Skeletal muscle satellite cell (primary cell): ENCODE measurements at regions not wholly inside any gene's neighbourhood (a gene's known extent, or its start where the extent isn't known, plus 50 kb on each side); places are given as distances from the start of the nearest gene placed in this dataset.

Experiments
- H3K27me3 ChIP-seq: 2 replicates; pipeline ENCODE4 v1.7.0; 2013; ENCODE audit warnings: low read length; ENCODE audit not compliant: control insufficient read depth, insufficient read depth
- H3K36me3 ChIP-seq: 2 replicates; pipeline ENCODE4 v1.7.0; 2013; ENCODE audit warnings: mild to moderate bottlenecking, control low read depth, low read length; ENCODE audit not compliant: insufficient read depth
- H3K4me1 ChIP-seq: 2 replicates; pipeline ENCODE4 v1.7.0; 2013; ENCODE audit warnings: low read length; ENCODE audit not compliant: control insufficient read depth, insufficient read depth
- H3K4me2 ChIP-seq: 2 replicates; pipeline ENCODE4 v1.7.0; 2013; ENCODE audit warnings: mild to moderate bottlenecking, low read length
- H3K4me3 ChIP-seq: 2 replicates; pipeline ENCODE4 v1.7.0; 2013; ENCODE audit warnings: low read length
- H3K9ac ChIP-seq: 2 replicates; pipeline ENCODE4 v1.7.0; 2013; ENCODE audit warnings: mild to moderate bottlenecking, low read depth, low read length, moderate library complexity
- H3K9me3 ChIP-seq: replicated peaks from 2 replicates; pipeline ENCODE4 v1.7.0; 2013; ENCODE audit warnings: mild to moderate bottlenecking, control low read depth, low read length

DNA sequence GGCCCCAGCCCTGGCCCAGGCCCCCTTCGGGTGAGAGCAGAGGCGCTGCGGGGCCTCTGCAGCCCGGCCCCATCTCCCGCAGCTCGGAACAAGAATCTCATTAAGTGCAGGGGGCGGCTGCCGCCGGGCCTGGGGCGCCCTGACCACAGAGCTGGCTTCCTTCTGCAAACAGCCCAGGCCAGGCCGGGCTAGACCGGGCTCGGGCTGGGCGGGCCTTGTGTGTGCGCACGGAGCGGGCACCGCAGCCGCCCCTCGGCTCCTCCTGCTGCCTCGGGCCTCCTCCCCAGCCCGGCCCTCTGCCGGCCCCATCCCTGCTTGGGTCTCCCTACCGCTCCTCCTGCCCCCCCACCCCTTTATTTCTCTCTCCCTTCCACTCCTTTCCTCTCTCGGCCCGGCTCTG is 83.3 kb downstream of the EFNB1 start:
- Histone ChIP-seq H3K27me3 (peaks cover 31% of the 10 kb centered on the region), H3K9ac (no peak overlapping the region), H3K4me1 (no peaks in the 10 kb centered on the region), H3K4me3 (no peak overlapping the region), H3K9me3 (no peaks in the 10 kb centered on the region), H3K36me3 (no peaks in the 10 kb centered on the region), H3K4me2 (no peak overlapping the region)

DNA sequence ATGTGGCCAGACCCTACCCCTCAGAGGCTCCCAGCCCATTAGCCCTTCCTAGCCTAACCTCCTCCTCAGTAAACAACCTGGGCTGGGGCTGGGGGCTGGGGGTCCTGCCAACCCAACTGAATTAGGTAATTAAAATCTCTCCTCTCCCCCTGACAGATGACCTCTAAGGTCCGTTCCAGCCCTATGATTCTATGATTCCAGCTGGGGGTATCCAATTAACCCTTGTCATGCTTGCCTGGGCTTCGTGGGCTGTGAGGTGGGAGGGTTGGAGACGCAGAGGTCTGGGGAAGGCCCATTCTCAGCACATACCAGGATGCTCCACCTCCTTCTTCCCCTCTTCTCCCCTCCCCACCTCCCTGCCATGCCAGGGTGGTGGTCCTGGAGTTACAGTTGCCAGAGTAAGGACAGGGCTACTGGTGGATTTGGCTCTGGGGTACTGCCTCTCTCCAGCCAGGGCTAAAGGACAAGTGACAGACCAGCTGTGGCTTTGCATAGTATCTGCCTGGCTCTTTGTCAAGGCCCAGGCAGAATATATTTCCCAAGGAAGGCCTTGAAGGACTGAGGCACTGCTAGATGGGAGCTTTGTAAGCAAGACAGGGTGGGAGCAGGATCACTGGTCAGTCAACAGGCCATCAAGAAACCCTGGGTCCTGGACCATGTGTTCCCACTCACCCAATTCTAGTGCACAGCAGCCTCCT is 82.1 kb downstream of the EFNB1 start:
- H3K9me3 ChIP-seq, result no peaks in the 10 kb centered on the region
- no peak overlapping the region for H3K9ac ChIP-seq
- H3K4me2 ChIP-seq, result no peak overlapping the region
- no peaks in the 10 kb centered on the region for H3K36me3 ChIP-seq
- H3K4me1 ChIP-seq, result no peaks in the 10 kb centered on the region
- peaks cover 37% of the 10 kb centered on the region for H3K27me3 ChIP-seq
- H3K4me3 ChIP-seq, result no peak overlapping the region

- H3K4me1 ChIP-seq, result no peaks in the 10 kb centered on the region
- H3K27me3 ChIP-seq, result peaks cover 35% of the 10 kb centered on the region
- no peak overlapping the region for H3K4me2 ChIP-seq
- H3K9ac ChIP-seq, result no peak overlapping the region
- no peaks in the 10 kb centered on the region for H3K9me3 ChIP-seq
- no peaks in the 10 kb centered on the region for H3K36me3 ChIP-seq
- no peak overlapping the region for H3K4me3 ChIP-seq
Measured at GRCh38 chrX:68909945-68910344, 81.1 kb downstream of the EFNB1 start.

GRCh38 chrX:68908071-68908470 is 79.2 kb downstream of the EFNB1 start:
- no peaks in the 10 kb centered on the region for H3K36me3 ChIP-seq
- H3K9ac ChIP-seq, result no peak overlapping the region
- H3K4me2 ChIP-seq, result no peak overlapping the region
- no peaks in the 10 kb centered on the region for H3K4me1 ChIP-seq
- no peak overlapping the region for H3K4me3 ChIP-seq
- peaks cover 40% of the 10 kb centered on the region for H3K27me3 ChIP-seq
- H3K9me3 ChIP-seq, result no peaks in the 10 kb centered on the region

DNA sequence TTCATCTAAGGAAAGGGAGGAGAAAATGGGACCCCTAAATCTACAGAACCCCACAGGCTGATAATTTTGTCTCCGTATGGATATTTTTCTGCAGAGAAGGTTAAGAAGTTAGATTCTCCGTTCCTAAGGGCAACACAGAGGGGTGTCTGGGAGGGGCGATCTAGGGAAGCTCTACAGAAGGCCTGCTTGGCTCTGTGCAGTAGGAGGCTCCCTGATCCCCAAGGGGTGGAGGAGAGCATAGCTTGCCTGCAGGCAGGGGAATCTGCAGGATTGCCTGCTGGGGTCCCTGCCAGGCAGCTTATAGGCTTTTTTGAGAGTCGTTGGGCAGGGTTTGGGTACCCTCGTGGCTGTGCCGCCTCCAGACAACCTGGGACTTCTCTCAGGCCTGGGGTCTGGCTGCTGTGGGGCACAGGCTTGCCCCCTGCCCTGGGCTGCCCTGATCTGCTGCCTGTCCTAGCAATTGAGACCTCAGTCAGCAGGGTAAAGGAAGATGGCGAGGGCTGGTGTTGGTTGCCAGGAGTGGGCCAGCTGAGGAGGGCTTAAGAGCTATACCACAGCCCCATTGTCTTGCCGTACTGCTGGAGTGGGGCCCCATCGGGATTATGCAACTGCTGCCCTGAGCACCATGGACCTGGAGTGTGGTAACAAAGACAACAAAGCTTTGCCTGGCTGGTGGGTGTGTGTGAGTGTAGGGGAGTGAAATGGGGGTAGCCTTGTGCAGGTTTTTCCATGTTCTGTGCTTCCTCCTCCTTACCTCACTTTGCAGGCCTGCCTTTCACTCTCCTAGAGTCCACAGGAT is 74.1 kb downstream of the EFNB1 start:
- H3K36me3 ChIP-seq, result no peaks in the 10 kb centered on the region
- no peak overlapping the region for H3K9ac ChIP-seq
- no peaks in the 10 kb centered on the region for H3K4me1 ChIP-seq
- H3K9me3 ChIP-seq, result no peaks in the 10 kb centered on the region
- H3K4me2 ChIP-seq, result no peak overlapping the region
- H3K4me3 ChIP-seq, result no peak overlapping the region
- peaks cover 41% of the 10 kb centered on the region for H3K27me3 ChIP-seq

DNA sequence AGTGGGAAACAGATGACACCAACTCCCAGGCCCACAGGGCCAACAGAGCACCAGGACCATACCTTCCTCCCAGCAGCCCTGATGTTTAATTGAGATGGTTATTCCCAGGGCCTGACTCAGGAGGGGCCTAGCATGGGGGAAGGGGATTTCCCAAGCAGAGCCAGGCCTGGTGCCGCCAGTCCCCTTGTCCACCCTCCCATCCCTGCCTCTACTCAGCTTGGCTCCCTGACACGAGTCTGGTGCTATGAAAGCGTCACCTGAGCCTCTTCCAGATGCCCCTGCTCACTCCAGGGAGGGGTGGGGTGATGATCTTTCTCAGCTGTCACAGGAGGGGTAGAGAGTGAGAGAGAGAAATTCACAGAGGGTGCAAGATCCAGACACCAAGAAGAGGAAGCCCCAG is 72.7 kb downstream of the EFNB1 start:
- no peak overlapping the region for H3K4me3 ChIP-seq

GRCh38 chrX:68898598-68898997 is 69.8 kb downstream of the EFNB1 start:
- H3K36me3 ChIP-seq, result no peaks in the 10 kb centered on the region
- no peak overlapping the region for H3K9ac ChIP-seq
- no peaks in the 10 kb centered on the region for H3K9me3 ChIP-seq
- H3K4me3 ChIP-seq, result no peak overlapping the region
- H3K4me1 ChIP-seq, result peaks cover 16% of the 10 kb centered on the region
- H3K27me3 ChIP-seq, result peaks cover 35% of the 10 kb centered on the region
- H3K4me2 ChIP-seq, result no peak overlapping the region

More for the DNA sequence above, 72.7 kb downstream of the EFNB1 start:
- Histone ChIP-seq H3K9me3 (no peaks in the 10 kb centered on the region), H3K27me3 (peaks cover 40% of the 10 kb centered on the region), H3K4me1 (no peaks in the 10 kb centered on the region), H3K9ac (no peak overlapping the region), H3K4me2 (no peak overlapping the region), H3K36me3 (no peaks in the 10 kb centered on the region)

DNA sequence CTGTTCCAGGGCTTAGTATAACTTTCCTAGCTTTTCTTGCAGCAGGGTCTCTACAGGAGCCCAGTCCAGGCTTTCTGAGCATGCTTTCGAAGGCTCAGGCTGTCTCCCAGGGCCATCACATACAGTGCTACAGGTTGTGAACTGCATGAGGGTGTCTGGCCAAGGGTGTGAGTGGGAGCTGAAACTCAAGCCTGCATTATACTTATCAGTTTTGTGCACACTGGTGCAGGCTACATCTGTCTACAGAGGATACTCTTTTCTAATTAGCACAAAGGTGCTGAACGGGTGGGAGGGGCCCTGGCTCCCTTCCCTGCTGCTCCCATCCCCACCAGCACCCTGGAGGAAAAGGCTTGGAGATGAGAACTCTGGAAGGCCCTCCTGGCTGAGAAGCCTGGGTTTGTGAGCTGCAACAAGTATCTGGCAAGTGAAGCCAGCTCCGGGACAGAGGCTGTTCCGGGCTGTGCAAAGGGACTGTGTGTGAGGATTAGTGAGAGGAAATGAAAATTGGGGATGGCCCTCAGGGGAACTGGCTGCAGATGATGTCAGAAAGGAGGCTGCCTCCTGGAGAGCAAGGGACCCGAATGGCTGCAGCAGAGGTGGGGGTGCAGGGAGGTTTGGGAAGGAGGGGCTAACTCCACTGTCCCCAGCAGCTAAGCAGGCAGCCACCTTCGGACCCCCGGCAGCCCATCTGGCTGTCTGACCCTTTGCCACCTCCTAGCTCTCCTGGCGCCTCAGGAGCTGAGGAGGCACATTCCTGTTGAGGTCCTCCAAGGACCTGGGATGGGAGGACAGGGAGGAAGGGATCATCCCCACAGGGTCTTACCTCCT is 68.5 kb downstream of the EFNB1 start:
- H3K36me3 ChIP-seq, result no peaks in the 10 kb centered on the region
- H3K4me2 ChIP-seq, result no peak overlapping the region
- H3K9ac ChIP-seq, result no peak overlapping the region
- no peaks in the 10 kb centered on the region for H3K9me3 ChIP-seq
- peaks cover 27% of the 10 kb centered on the region for H3K27me3 ChIP-seq
- peaks cover 16% of the 10 kb centered on the region for H3K4me1 ChIP-seq
- no peak overlapping the region for H3K4me3 ChIP-seq

DNA sequence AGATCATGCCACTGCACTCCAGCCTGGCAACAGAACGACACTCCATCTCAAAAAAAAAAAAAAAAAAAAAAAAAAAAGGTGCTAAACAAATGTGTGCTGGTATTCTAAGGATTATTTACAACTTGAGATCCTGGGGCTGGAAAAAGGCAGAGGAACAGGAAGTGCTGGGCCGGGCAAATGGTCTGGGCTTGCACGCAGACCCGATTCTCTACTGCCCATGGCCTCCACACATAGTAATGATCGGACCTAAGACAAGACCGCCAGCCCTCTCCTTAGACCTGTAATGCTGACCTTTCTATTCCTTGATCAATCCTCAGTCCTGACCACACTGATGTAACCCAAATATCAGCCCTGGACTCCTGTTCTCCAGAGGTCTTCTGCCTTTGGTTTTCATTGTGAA is 67.8 kb downstream of the EFNB1 start:
- peaks cover 16% of the 10 kb centered on the region for H3K4me1 ChIP-seq
- no peak overlapping the region for H3K9ac ChIP-seq
- H3K9me3 ChIP-seq, result no peaks in the 10 kb centered on the region
- H3K36me3 ChIP-seq, result no peaks in the 10 kb centered on the region
- no peak overlapping the region for H3K4me2 ChIP-seq
- H3K27me3 ChIP-seq, result peaks cover 24% of the 10 kb centered on the region
- no peak overlapping the region for H3K4me3 ChIP-seq

- Histone ChIP-seq H3K4me2 (no peak overlapping the region), H3K4me1 (peaks cover 16% of the 10 kb centered on the region), H3K27me3 (peaks cover 17% of the 10 kb centered on the region), H3K36me3 (no peaks in the 10 kb centered on the region), H3K9ac (no peak overlapping the region), H3K4me3 (no peak overlapping the region), H3K9me3 (no peaks in the 10 kb centered on the region)
Measured at GRCh38 chrX:68895778-68896177, 67.0 kb downstream of the EFNB1 start.

GRCh38 chrX:68895341-68895755 is 66.5 kb downstream of the EFNB1 start:
- Histone ChIP-seq H3K4me2 (peak overlapping the region; percentile 19), H3K36me3 (no peaks in the 10 kb centered on the region), H3K4me3 (no peak overlapping the region), H3K27me3 (peaks cover 14% of the 10 kb centered on the region), H3K9ac (no peak overlapping the region), H3K9me3 (no peaks in the 10 kb centered on the region), H3K4me1 (peaks cover 16% of the 10 kb centered on the region)
